Muscle layer of colon (tissue), 2 donors: ENCODE measurements at regions not wholly inside any gene's neighbourhood (a gene's known extent, or its start where the extent isn't known, plus 50 kb on each side); places are given as distances from the start of the nearest gene placed in this dataset.

Experiments
- H3K27ac ChIP-seq: one replicate; pipeline ENCODE4 v1.7.0; 2013; ENCODE audit warnings: low read depth, mild to moderate bottlenecking, low read length, moderate library complexity
- H3K27me3 ChIP-seq, 2 donors: one replicate each; pipeline ENCODE4 v1.7.0; 2013; ENCODE audit warnings: low read length in 2 of 2, mild to moderate bottlenecking in 2 of 2; ENCODE audit not compliant: insufficient read depth in 2 of 2, control insufficient read depth in 1 of 2
- H3K36me3 ChIP-seq: one replicate; pipeline ENCODE4 v1.7.0; 2013; ENCODE audit warnings: mild to moderate bottlenecking, low read length; ENCODE audit not compliant: insufficient read depth
- H3K4me1 ChIP-seq: one replicate; pipeline ENCODE4 v1.7.0; 2013; ENCODE audit warnings: mild to moderate bottlenecking, low read length; ENCODE audit not compliant: insufficient read depth
- H3K4me3 ChIP-seq, 2 donors: one replicate each; pipeline ENCODE4 v1.7.0; 2013; ENCODE audit warnings: low read length in 2 of 2, low read depth in 1 of 2, mild to moderate bottlenecking in 1 of 2, moderate library complexity in 1 of 2
- H3K9ac ChIP-seq: one replicate; pipeline ENCODE4 v1.7.0; 2013; ENCODE audit warnings: low read length
- H3K9me3 ChIP-seq: one replicate; pipeline ENCODE4 v1.7.0; 2013; ENCODE audit warnings: mild to moderate bottlenecking, low read length
- donor health status: abdominal sarcoma.
- donor health status: Adenocarcinoma of cecum.

DNA sequence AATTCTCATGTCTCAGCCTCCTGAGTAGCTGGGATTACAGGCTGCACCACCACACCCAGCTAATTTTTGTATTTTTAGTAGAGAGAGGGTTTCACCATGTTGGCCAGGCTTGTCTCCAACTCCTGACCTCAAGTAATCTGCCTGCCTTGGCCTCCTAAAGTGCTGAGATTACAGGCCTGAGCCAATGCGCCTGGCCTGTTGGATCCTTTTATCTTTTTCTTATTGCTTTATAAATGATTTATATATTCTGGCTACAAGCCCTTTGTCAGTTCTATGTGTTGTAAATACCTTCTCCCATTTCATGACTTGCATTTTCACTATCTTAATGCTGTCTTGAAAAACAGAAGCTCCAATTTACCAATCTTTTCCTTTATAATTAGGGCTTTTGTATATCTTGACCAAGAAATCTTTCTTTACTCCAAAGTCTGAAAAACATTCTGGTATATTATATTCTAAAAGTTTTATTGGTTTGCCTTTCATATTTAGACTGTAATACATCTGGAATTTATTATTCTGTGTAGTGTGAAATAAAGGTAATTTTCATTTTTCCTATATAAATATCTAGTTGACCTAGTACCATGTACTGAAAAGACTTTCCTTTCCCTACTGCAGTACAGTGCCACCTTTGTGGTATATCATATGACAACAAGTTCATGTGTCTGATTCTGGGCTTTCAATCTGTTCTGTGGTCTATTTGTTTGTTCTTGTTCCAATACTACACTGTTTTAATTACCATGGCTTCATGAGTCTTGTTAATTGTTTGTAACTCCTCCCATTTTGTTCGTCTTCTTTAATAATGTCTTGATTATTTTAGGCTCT lies 52.9 kb upstream of the RNU6-1 start:
- peak overlapping the region; percentile 62 for H3K27ac ChIP-seq
- H3K27me3 ChIP-seq, result no peaks in the 10 kb centered on the region
- no peaks in the 10 kb centered on the region for H3K36me3 ChIP-seq
- H3K4me3 ChIP-seq, result no peak overlapping the region
- no peaks in the 10 kb centered on the region for H3K9me3 ChIP-seq
- no peak overlapping the region for H3K9ac ChIP-seq
- H3K4me1 ChIP-seq, result peaks cover 20% of the 10 kb centered on the region

DNA sequence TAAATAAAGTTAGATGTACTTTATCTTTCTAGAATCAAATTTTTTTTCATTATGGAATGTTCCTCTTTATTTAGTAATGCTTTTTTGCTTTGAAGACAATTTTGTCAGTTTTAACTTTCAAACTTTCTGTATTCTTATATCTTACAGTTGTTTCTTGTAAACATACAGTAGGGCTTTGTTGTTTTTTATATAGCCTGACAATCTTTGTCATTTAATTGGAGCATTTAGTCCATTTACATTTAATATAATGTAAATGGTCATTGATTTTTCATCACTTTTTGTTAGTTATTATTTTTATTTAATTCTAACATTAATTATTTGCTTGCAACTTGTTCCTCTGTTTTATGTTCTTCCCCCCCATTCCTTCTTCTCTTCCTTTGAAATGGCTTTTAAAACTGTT lies 55.4 kb upstream of the RNU6-1 start:
- Histone ChIP-seq H3K9me3 (no peaks in the 10 kb centered on the region), H3K4me3 (no peak overlapping the region), H3K4me1 (peaks cover 20% of the 10 kb centered on the region), H3K9ac (no peak overlapping the region), H3K36me3 (no peaks in the 10 kb centered on the region), H3K27ac (no peak overlapping the region), H3K27me3 (no peaks in the 10 kb centered on the region)

DNA sequence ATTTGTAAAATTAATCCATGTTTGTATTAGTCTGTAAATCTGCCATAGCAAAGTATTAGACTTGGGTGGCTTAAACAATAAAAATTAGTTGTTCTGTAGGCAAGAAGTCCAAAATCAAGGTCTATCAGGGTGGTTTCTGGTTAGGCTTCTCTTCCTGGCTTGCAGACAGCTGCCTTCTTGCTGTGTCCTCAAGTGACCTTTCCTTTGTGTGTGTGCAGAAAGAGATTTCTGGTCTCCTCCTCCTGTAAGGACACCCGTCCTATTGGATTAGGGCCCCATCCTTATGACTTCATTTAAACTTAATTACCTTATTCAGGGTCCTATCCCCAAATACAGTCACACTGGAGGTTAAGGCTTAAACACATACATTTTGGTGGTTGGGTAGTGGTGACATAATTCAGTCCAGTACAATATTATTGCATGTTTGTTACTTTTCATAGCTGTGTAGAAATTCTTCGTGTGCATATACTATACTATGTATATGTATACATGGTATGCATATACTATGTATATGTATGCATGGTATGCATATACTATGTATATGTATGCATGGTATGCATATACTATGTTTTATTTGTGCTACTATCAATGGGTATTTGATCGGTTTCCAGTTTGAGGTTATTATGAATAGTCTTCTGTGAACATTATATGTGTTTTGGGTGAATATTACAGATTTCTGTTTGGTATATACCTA lies 57.9 kb upstream of the RNU6-1 start:
- Histone ChIP-seq H3K27me3 (no peaks in the 10 kb centered on the region), H3K9me3 (no peaks in the 10 kb centered on the region), H3K27ac (no peak overlapping the region), H3K4me1 (no peaks in the 10 kb centered on the region), H3K36me3 (no peaks in the 10 kb centered on the region), H3K9ac (no peak overlapping the region), H3K4me3 (no peak overlapping the region)

DNA sequence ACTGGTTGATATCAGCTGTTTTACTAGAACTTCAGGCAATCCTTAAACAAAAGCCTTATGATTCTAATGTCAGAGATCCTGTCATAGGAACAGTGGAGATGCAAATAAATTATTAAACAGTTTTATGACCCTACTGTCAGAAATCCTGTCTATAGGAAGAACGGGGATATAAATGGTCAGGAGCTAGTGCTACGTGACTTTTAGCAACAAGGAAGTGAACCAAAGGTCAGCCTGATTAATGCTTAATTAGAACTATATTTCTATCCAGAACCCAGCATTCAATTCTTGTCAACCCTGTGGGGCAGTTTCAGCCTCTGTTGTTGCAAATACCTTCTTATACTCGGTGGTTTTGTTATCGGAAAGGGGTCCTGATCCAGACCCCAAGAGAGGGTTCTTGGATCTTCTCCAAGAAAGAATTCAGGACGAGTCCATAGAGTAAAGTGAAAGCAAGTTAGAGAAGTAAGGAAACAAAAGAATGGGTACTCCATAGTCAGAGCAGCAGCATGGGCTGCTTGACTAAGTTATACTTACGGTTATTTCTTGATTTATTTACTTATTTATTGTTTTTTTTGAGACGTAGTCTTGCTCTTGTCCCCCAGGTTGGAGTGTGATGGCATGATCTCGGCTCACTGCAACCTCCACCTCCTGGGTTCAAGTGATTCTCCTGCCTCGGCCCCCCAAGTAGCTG lies 59.9 kb upstream of the RNU6-1 start:
- Histone ChIP-seq H3K36me3 (no peaks in the 10 kb centered on the region), H3K9ac (no peak overlapping the region), H3K9me3 (no peaks in the 10 kb centered on the region), H3K27ac (no peak overlapping the region), H3K27me3 (no peaks in the 10 kb centered on the region), H3K4me3 (no peak overlapping the region), H3K4me1 (no peaks in the 10 kb centered on the region)

DNA sequence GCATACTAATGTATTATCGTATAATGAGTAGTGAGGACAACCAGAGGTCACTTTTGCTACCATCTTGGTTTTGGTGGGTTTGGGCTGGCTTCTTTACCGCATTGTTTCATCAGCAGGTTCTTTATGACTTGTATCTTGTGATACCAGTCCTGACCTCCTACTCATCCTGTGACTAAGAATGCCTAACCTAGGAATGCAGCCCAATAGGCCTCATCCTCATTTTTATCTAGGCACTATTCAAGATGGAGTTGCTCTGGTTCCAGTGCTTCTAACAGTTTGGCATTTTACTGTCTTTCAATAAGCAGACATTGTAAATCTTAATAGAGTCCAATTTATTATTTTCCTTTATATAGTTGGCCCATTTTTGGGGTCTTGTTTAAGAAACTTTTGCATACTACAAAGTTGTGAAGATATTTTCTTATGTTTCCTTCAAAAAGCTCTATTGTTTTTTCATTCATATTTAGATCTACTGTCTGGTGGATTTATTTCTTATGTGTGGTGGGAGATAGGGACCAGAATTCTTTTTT lies 60.8 kb upstream of the RNU6-1 start:
- H3K4me1 ChIP-seq, result no peaks in the 10 kb centered on the region
- H3K4me3 ChIP-seq, result no peak overlapping the region
- H3K27me3 ChIP-seq, result no peaks in the 10 kb centered on the region
- no peak overlapping the region for H3K27ac ChIP-seq
- H3K36me3 ChIP-seq, result no peaks in the 10 kb centered on the region
- no peaks in the 10 kb centered on the region for H3K9me3 ChIP-seq
- no peak overlapping the region for H3K9ac ChIP-seq

DNA sequence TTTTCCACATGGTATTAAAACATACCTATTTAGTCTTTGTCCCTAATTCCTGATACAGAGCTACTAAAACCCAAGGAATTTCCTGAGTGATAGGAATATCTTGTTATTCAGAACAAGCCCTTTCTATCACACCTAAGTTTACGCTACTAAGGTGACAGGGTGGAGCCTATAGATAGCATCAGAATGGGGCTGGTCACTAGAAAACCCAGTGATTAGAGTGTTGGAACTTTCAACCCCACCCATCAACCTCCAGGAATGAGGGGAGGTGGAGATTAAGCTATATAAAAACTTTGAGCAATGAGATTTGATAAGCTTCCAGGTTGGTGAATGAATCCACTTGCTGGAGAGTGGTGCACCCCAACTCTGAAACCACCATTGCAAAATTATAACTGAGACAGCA lies 62.1 kb upstream of the RNU6-1 start:
- no peak overlapping the region for H3K27ac ChIP-seq
- no peak overlapping the region for H3K9ac ChIP-seq
- no peaks in the 10 kb centered on the region for H3K4me1 ChIP-seq
- H3K4me3 ChIP-seq, result no peak overlapping the region
- no peaks in the 10 kb centered on the region for H3K36me3 ChIP-seq
- no peaks in the 10 kb centered on the region for H3K9me3 ChIP-seq
- no peaks in the 10 kb centered on the region for H3K27me3 ChIP-seq

DNA sequence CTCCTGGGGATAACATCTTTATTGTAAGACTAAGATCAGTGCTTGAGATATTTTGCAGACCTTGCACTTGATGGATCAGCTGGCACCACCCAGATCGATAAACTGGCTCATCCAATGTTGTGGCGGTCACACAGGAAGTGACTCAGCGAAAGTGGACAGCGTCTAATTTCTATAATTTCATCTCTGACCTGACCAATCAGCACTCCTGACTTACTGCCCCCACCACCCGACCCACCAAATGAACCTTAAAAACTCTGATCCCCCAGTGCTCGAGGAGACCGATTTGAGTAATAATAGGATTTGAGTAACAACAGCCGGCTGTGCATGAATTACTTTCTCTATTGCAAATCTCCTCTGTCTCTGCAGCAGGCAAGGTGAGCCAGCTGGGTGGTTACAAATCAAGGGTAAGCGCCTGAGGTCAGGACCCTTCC lies 62.7 kb upstream of the RNU6-1 start:
- Histone ChIP-seq H3K4me1 (no peaks in the 10 kb centered on the region), H3K9me3 (no peaks in the 10 kb centered on the region), H3K36me3 (no peaks in the 10 kb centered on the region), H3K4me3 (no peak overlapping the region), H3K9ac (no peak overlapping the region), H3K27ac (no peak overlapping the region), H3K27me3 (no peaks in the 10 kb centered on the region)

DNA sequence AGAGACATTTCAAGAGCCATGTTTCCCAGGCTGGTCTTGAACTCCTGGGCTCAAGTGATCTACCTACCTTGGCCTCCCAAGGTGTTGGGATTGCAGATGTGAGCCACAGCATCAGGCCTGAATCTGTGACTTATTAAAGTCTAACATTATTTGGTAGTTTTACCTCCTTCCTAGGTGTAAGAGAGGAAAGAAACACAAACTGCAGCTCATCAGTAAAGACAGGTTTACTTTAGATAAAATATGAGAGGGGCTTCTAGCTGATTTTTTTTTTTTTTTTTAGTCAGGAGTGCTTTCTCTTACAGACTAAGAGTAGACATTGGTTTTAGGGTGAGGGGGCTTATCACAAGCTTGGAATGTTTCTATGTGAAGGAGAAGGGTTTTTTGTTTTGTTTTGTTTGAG lies 63.9 kb upstream of the RNU6-1 start:
- no peaks in the 10 kb centered on the region for H3K36me3 ChIP-seq
- no peak overlapping the region for H3K9ac ChIP-seq
- H3K27me3 ChIP-seq, result no peaks in the 10 kb centered on the region
- no peaks in the 10 kb centered on the region for H3K4me1 ChIP-seq
- no peaks in the 10 kb centered on the region for H3K9me3 ChIP-seq
- no peak overlapping the region for H3K27ac ChIP-seq
- no peak overlapping the region for H3K4me3 ChIP-seq

DNA sequence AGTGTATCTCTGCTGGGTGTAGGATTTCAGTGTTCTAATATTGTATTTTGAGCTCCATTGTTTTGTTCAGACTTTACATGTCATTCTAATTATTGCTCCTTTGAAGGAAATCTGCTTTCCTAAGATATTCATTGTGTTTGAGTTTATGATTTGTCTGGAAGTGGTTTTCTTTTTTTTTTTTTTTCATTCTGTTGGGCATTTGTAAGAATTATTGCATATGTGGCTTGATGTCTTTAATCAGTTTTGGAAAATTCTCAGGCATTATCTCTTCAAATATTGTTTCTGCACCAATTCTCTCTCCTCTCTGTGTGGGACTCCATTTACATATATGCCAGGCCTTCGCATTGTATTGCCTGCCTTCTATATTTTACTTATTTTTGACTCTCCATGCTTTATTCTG lies 65.8 kb upstream of the RNU6-1 start:
- H3K4me1 ChIP-seq, result no peaks in the 10 kb centered on the region
- no peaks in the 10 kb centered on the region for H3K27me3 ChIP-seq
- no peak overlapping the region for H3K4me3 ChIP-seq
- no peaks in the 10 kb centered on the region for H3K36me3 ChIP-seq
- H3K9ac ChIP-seq, result no peak overlapping the region
- H3K27ac ChIP-seq, result no peak overlapping the region
- no peaks in the 10 kb centered on the region for H3K9me3 ChIP-seq

DNA sequence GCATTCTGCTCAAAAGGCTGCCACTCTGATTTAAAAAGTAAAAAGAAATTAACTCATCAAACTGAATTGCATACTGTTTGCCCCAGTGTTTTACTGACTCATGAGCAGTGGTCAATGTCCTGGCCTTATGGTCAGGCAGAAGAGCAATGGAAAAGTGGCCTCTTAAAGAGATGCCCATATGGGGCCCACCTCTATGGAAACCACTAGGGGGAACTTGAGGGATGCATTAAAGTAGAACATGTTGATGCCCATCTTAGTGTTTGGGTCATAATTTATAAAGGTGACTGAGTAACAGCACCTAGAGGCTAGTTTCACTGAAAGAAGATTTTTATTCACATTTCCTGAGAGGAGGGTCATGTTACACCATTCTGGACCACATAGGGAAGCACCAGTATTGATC lies 66.5 kb upstream of the RNU6-1 start:
- Histone ChIP-seq H3K27me3 (no peaks in the 10 kb centered on the region), H3K36me3 (no peaks in the 10 kb centered on the region), H3K9ac (no peak overlapping the region), H3K4me1 (peaks cover 1% of the 10 kb centered on the region), H3K4me3 (no peak overlapping the region), H3K9me3 (no peaks in the 10 kb centered on the region), H3K27ac (no peak overlapping the region)

DNA sequence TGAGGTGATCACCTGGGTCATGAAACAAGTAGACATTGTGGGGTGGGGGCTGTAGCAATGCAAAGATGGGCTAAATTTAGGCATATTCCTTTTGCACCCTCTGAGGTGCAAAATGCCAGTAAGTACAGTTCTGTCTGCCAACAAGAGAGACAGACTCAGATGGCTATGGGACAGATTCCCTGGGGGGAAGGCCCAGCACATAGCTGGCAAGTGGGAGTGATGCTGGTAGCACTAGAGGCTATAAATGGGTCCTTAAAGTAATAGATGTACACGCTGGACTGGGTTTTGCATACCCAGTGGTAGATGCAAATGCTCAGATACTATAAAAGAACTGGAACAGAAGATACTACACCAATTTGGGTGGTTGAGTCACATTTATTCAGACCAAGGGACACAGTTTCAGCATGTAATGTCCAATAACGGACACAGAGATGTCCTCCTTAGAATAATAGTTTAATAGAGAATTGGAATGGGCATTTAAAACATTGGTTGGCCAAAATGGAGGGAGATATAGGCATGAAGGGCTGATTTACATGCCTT lies 67.4 kb upstream of the RNU6-1 start:
- Histone ChIP-seq H3K4me3 (no peak overlapping the region), H3K27me3 (no peaks in the 10 kb centered on the region), H3K4me1 (peaks cover 4% of the 10 kb centered on the region), H3K9ac (no peak overlapping the region), H3K9me3 (no peaks in the 10 kb centered on the region), H3K36me3 (no peaks in the 10 kb centered on the region), H3K27ac (no peak overlapping the region)
